ENCODE measurements at regions not wholly inside any gene's neighbourhood (a gene's known extent, or its start where the extent isn't known, plus 50 kb on each side); places are given as distances from the start of the nearest gene placed in this dataset.
A peak's percentile ranks its signal among the peaks of the same experiment; 100 is the strongest.

DNA sequence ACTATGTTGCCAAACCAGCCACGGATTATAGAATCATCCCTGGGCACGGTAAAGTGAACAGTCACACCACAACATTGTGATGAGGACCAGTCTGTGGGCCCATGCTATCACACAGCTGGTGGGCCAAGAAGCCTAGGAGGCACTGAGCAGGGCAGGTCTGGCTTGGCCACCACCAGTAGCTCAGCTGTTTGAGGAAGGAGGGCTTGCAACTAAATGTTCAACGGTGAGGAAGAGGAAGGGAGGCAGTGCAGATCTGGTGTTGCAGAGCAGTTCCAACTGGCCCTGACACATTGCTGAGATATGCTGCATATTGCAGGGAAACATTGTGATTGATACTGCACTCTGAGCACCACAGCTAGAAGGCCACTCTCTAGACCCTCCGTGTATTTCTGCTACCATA lies 77.9 kb upstream of the ATG10 start:
- Mint-ChIP-seq H3K27ac (no peak overlapping the region), H3K9me3 (peaks cover 5% of the 10 kb centered on the region), H3K4me1 (ENCODE audit: low read depth) (no peaks in the 10 kb centered on the region), H3K27me3 (no peaks in the 10 kb centered on the region), H3K4me3 (no peak overlapping the region), H3K36me3 (no peaks in the 10 kb centered on the region)
- intact Hi-C loops (cut with micrococcal nuclease): no loop called here
- no peak for DNase-seq
- CTCF ChIA-PET: no interaction called here
- POLR2A ChIA-PET: no interaction called here

DNA sequence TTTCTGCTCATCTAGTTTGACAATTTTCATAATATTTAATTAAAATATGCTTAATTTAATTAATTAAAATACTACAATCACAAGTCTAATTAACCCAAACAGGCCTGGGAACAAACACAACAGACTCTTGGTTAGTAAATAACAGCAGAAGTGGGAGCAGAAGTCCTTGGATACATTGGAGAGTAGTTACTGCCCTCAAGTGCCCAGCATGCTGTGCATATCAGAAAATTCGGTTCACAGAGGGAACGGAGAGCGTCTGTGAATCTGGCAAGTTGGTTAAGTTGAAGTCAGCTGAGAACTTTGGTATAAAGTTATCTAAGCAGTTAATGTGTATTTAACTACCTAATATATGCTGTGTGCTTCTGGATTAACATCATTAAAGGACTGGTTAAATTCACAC lies 87.0 kb upstream of the ATG10 start:
- Mint-ChIP-seq H3K27ac (no peak overlapping the region), H3K4me1 (ENCODE audit: low read depth) (no peaks in the 10 kb centered on the region), H3K9me3 (no peaks in the 10 kb centered on the region), H3K36me3 (no peaks in the 10 kb centered on the region), H3K4me3 (no peak overlapping the region), H3K27me3 (no peaks in the 10 kb centered on the region)
- intact Hi-C loops (cut with micrococcal nuclease): no loop called here
- CTCF ChIA-PET: no interaction called here
- no peak for DNase-seq
- POLR2A ChIA-PET: no interaction called here

DNA sequence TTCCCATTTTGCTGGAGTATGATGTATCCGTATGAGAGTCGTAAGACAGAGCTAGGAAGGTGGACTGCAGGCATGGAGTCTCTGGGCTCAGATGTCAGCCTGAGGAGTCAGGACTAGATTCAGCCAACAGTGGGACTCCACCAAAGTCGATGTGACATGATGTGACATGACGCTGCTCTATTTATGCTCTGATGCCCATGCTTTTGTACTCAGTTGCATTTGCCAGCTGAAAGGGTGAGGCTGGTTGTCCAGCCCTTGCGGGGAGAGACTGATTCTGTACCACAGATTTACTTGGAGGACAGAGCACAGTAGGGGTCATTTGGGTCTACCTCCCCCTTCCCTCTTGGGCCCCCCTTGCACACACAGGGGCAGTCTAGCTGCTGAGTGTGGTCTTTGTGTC lies 88.5 kb upstream of the ATG10 start:
- no peaks in the 10 kb centered on the region for H3K4me1 Mint-ChIP-seq (ENCODE audit: low read depth)
- no peaks in the 10 kb centered on the region for H3K36me3 Mint-ChIP-seq
- H3K27ac Mint-ChIP-seq: no peak overlapping the region
- intact Hi-C loops (cut with micrococcal nuclease): no loop called here
- no peak for DNase-seq
- ChIA-PET POLR2A (no interaction called here), CTCF (no interaction called here)
- no peaks in the 10 kb centered on the region for H3K9me3 Mint-ChIP-seq
- H3K27me3 Mint-ChIP-seq: no peaks in the 10 kb centered on the region
- no peak overlapping the region for H3K4me3 Mint-ChIP-seq

DNA sequence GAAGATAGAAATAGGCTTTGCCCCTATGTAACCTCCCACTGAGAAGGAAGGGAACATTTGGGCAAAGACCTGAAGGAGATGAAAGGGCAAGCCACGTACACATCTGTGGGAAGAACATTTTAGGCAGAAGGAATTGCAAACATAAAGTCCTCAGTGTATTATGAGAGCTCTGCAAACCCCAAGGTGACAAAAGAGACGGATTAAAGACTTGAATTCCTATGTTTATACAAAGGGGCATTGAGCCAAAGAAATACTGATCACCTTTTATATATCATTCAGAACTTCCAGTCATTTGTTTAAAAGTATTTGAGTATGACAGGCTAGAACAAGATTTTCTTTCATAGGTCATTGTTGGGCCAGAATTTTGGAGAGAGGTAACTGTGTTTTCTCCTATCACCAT lies 90.2 kb upstream of the ATG10 start:
- Mint-ChIP-seq H3K4me1 (ENCODE audit: low read depth) (no peaks in the 10 kb centered on the region), H3K4me3 (no peak overlapping the region), H3K9me3 (no peaks in the 10 kb centered on the region), H3K27me3 (no peaks in the 10 kb centered on the region), H3K36me3 (no peaks in the 10 kb centered on the region), H3K27ac (no peak overlapping the region)
- DNase-seq: no peak
- CTCF ChIA-PET: no interaction called here
- intact Hi-C loops (cut with micrococcal nuclease): no loop called here
- POLR2A ChIA-PET: no interaction called here

DNA sequence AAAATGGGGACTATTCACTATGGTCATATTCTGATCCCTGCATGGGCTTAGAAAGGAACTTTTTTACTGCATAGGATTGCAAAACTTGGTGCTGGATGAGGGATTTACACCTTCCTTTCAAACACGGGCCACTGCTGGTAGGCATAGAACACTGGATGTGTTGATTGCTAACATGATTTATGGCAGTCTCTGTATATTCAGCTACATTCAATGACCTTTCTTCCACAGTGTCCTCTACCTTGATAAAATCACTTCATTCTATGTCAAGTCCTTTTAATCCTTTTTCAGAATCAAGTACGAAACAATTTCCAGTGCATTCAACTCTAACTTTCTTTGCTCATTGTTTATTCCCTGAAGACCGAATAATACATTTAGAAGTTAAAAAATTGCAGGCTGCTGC lies 91.9 kb upstream of the ATG10 start:
- intact Hi-C loops (cut with micrococcal nuclease): no loop called here
- no peaks in the 10 kb centered on the region for H3K27me3 Mint-ChIP-seq

DNA sequence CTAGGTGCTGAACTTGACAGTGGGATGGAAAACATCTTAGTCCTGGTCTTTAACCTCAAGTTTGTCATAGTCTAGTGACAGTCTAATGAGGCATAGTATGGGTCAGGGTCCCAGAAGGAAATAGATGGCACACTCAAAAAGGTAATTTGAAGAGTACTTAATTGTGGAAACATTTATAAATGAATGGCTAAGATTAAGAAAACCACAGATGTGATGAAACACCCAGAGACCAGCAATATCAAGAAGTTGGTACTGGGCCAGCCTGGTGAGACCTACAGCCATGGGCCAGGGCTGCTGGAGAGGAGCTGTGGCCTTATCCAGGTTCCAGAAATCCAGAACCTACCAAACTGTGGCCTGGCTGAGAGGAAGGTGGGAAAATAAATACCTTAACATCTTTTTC lies 93.5 kb upstream of the ATG10 start:
- ChIA-PET POLR2A (no interaction called here), CTCF (interaction anchor here (1.0 kb wide), 1 partner anchor 426 kb away, joined by 3 read pairs; no protein-coding TSS in a partner anchor)
- no peaks in the 10 kb centered on the region for H3K9me3 Mint-ChIP-seq
- H3K27ac Mint-ChIP-seq: no peak overlapping the region
- no peaks in the 10 kb centered on the region for H3K36me3 Mint-ChIP-seq
- intact Hi-C loops (cut with micrococcal nuclease): no loop called here
- no peaks in the 10 kb centered on the region for H3K4me1 Mint-ChIP-seq (ENCODE audit: low read depth)
- no peak overlapping the region for H3K4me3 Mint-ChIP-seq
- H3K27me3 Mint-ChIP-seq: no peaks in the 10 kb centered on the region
- DNase-seq: no peak

More for the DNA sequence above, 91.9 kb upstream of the ATG10 start:
- no peak for DNase-seq
- Mint-ChIP-seq H3K9me3 (no peaks in the 10 kb centered on the region), H3K36me3 (no peaks in the 10 kb centered on the region), H3K4me1 (ENCODE audit: low read depth) (no peaks in the 10 kb centered on the region), H3K27ac (no peak overlapping the region), H3K4me3 (no peak overlapping the region)
- CTCF ChIA-PET: no interaction called here
- POLR2A ChIA-PET: no interaction called here

DNA sequence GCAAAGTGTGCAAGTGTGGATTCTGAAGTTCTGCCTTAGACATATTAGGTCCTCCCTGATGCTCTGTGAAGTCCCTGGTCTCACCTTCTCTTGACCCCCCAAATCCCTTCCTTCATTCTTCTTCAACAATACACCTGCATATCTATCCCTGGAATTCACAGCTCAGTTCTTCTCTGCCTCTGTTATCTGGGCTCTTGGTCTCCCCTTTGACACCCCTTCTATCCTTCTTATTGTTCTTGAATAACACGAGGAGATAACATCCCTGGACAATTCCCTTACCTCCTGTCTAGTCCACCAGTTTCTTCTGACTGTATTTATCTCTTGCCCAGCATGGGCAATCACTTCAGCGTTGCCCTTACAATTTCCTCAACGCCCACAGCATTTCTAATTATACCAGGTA lies 104.8 kb upstream of the ATG10 start:
- Mint-ChIP-seq H3K27me3 (no peaks in the 10 kb centered on the region), H3K4me3 (no peak overlapping the region), H3K36me3 (no peaks in the 10 kb centered on the region), H3K27ac (no peak overlapping the region), H3K4me1 (ENCODE audit: low read depth) (no peaks in the 10 kb centered on the region), H3K9me3 (no peaks in the 10 kb centered on the region)
- no peak for DNase-seq
- intact Hi-C loops (cut with micrococcal nuclease): no loop called here
- ChIA-PET CTCF (no interaction called here), POLR2A (no interaction called here)

DNA sequence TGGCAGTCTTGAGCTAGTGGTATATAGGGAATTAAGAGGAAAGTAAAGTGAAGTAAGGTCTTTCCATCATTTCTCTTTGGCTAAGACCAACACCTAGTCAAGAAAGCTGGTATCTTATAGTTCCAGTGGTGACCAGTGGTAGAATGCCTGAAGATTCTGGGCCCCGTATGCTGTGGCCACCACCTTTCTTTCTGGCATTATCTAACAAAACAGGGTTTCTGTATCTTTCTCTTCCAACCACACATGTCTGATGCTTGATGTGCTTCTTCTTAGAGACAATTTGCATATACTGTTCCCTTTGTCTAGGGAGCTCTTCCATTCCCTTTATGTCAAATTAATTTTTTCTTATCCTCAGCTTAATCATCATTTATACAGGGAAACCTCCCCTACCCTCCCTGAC lies 109.9 kb upstream of the SSBP2 start:
- Mint-ChIP-seq H3K4me3 (no peak overlapping the region), H3K36me3 (no peaks in the 10 kb centered on the region), H3K27ac (no peak overlapping the region), H3K4me1 (ENCODE audit: low read depth) (no peaks in the 10 kb centered on the region), H3K27me3 (no peaks in the 10 kb centered on the region), H3K9me3 (no peaks in the 10 kb centered on the region)
- DNase-seq: no peak
- ChIA-PET CTCF (interaction anchor here (1.6 kb wide), 1 partner anchor 9 kb away, joined by 3 read pairs; no protein-coding TSS in a partner anchor), POLR2A (interaction anchor here (1.0 kb wide), 1 partner anchor 9 kb away, joined by 3 read pairs; no protein-coding TSS in a partner anchor)
- intact Hi-C loops (cut with micrococcal nuclease): no loop called here

DNA sequence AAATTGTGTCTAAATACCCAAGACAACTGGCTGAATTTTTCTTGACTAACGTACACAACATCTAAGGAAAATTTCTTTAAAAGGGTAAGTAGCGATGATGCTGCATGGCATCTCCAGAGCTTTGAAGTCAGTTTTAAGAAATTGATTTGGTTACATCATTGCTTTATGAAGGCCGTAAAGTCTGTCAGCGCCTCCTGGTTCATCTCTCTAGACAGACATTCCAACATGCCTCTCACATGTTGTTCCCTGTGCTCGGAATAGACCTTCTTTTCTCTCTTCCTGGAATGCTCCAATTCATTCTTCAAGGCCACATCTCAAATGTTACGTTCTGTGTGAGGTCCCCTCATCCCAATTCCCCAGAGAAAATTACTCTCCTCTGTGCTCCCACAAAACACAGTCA lies 108.7 kb upstream of the SSBP2 start:
- ChIA-PET POLR2A (no interaction called here), CTCF (no interaction called here)
- Mint-ChIP-seq H3K4me3 (no peak overlapping the region), H3K27ac (no peak overlapping the region), H3K27me3 (no peaks in the 10 kb centered on the region), H3K9me3 (no peaks in the 10 kb centered on the region), H3K4me1 (ENCODE audit: low read depth) (peaks cover 4% of the 10 kb centered on the region), H3K36me3 (no peaks in the 10 kb centered on the region)
- intact Hi-C loops (cut with micrococcal nuclease): loop anchor here (10.0 kb wide), 1 partner anchor 365 kb away; no protein-coding TSS in a partner anchor
- DNase-seq: no peak

DNA sequence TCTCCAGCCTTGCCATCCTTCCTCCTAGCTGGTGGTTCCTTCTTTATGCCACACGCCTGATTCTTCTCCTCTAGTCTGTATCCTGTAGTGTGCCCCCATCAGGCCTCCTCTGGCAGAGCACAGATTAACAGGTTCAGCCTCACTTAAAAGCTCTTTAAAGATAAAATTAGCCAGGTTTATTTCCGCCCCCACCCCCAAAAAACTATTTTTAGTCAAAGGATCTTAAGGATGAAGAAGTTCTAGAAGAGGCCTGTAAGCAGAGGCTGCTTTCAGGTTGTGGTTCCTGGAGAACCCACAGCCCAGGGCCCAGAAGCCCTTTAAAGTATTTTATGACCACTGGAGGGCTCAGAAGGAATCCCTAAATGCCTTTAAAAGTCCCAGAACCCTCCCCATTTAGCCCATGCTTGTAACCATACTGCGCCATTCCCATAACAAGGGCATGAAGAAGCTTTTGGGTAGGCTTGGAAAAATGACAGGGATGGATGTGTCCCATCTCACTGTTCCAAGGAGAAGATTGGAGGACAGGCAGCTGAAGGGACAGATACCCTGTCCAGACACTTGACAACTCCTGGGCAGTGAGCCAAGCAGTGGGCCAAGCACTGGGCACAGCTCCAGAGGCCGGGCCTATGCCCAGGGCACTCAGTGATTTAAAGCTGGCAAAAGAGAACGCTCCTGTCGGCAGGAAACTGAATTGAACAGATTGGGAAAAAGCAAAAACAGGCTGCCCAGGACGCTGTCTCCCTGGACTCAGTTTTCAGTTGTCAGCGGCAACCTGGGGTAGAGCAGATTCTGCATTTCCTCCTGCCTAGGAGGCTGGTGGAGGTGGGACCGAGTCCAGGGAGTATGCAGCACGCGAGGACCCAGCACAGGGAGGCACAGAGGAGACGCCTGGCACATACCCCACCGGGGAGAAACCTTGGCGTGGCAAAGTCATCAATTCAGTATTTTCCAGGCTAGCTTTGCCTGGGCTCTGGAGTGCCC lies 106.3 kb upstream of the SSBP2 start:
- H3K4me3 Mint-ChIP-seq: no peak overlapping the region
- intact Hi-C loops (cut with micrococcal nuclease): loop anchor here (10.0 kb wide), 1 partner anchor 368 kb away; no protein-coding TSS in a partner anchor
- H3K9me3 Mint-ChIP-seq: no peaks in the 10 kb centered on the region
- POLR2A ChIA-PET: interaction anchor here (1.9 kb wide), 1 partner anchor 106 kb away, joined by 4 read pairs; the partner anchor contains the start of gene SSBP2
- H3K27me3 Mint-ChIP-seq: no peaks in the 10 kb centered on the region
- DNase-seq: peak; percentile 21
- peaks cover 13% of the 10 kb centered on the region for H3K4me1 Mint-ChIP-seq (ENCODE audit: low read depth)
- H3K27ac Mint-ChIP-seq: no peak overlapping the region
- CTCF ChIA-PET: interaction anchor here (0.6 to 1.6 kb wide), 4 partner anchors 17 to 91 kb away, joined by 3 to 6 read pairs (median 4); no protein-coding TSS in a partner anchor
- no peaks in the 10 kb centered on the region for H3K36me3 Mint-ChIP-seq

DNA sequence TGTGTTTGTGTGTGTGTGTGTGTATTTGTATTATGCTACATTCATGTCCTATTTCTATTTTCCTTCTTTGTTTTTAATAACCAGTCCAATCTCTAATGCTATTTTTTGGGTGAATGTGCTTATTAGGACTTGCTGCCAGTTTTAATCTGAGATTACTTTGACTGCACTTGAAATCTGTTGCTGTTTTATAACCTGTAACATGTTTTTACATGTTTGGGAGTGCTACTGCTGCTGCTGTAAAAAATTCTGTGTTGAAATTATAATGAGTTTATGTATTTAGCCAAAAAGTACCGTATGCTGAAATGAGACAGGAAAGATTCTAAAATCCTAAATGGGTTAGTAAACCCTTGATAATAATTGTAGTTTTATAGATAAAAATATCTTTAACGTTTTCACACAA lies 104.7 kb upstream of the SSBP2 start:
- intact Hi-C loops (cut with micrococcal nuclease): loop anchor here (10.0 kb wide), 1 partner anchor 369 kb away; no protein-coding TSS in a partner anchor
- no peak overlapping the region for H3K4me3 Mint-ChIP-seq
- no peaks in the 10 kb centered on the region for H3K27me3 Mint-ChIP-seq
- ChIA-PET CTCF (interaction anchor here (1.4 to 1.6 kb wide), 2 partner anchors 17 to 76 kb away, joined by 5 to 6 read pairs; no protein-coding TSS in a partner anchor), POLR2A (no interaction called here)
- H3K36me3 Mint-ChIP-seq: no peaks in the 10 kb centered on the region
- no peaks in the 10 kb centered on the region for H3K9me3 Mint-ChIP-seq
- no peak overlapping the region for H3K27ac Mint-ChIP-seq
- H3K4me1 Mint-ChIP-seq (ENCODE audit: low read depth): peaks cover 23% of the 10 kb centered on the region
- no peak for DNase-seq

DNA sequence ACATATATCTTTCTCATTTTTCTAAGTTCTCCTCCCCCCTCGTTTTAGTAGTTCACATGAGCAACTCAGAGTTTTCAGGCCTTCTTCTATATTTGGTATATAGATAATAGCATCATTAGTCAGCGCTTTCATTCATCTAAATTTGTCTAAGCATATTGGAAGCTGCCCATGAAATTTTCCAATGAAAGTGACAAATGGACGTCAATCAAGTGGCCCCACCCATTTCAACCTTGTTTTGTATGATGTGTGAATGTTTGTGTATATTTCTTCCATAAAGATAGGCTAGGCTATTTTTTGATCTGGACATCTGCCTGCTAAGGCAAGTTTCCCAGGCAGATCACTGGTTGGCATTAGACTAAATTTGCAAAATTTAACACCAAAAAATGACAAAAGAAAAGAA lies 104.0 kb upstream of the SSBP2 start:
- H3K4me1 Mint-ChIP-seq (ENCODE audit: low read depth): peaks cover 28% of the 10 kb centered on the region
- no peak for DNase-seq
- H3K4me3 Mint-ChIP-seq: no peak overlapping the region
- H3K27ac Mint-ChIP-seq: no peak overlapping the region
- no peaks in the 10 kb centered on the region for H3K9me3 Mint-ChIP-seq
- intact Hi-C loops (cut with micrococcal nuclease): loop anchor here (5.0 to 10.0 kb wide), 5 partner anchors 312 to 558 kb away; no protein-coding TSS in a partner anchor
- ChIA-PET CTCF (interaction anchor here (0.7 kb wide), 1 partner anchor 137 kb away, joined by 3 read pairs; no protein-coding TSS in a partner anchor), POLR2A (no interaction called here)
- no peaks in the 10 kb centered on the region for H3K27me3 Mint-ChIP-seq
- H3K36me3 Mint-ChIP-seq: no peaks in the 10 kb centered on the region

Data from activated CD4-positive, alpha-beta memory T cell treated with anti-CD3 and anti-CD28 coated beads for 36 hours (primary cell).